IMR-90 (cell line): ENCODE measurements at regions not wholly inside any gene's neighbourhood (a gene's known extent, or its start where the extent isn't known, plus 50 kb on each side); places are given as distances from the start of the nearest gene placed in this dataset.

ENCODE experiments used
- ATAC-seq: fragments of 200-7000 bp; cut with Tn5 transposase; 2 replicates; pipeline ENCODE4 v1.9.1; 2020; ENCODE audit warnings: low read depth, mild to moderate bottlenecking, moderate library complexity
- BruUV-seq: library from RNA; stranded (reverse); fragments of 400-500 nt; replicated peaks from 2 replicates; lab custom pipeline; 2021; lab: Mats Ljungman, UMichigan
- CTCF ChIA-PET: fragments of 300-600 bp; formaldehyde crosslinking; extraction: SDS; loops from one replicate; lab custom pipeline; 2021; ENCODE audit warnings: antibody characterized with exemption; lab: Yijun Ruan, JAX
- POLR2A ChIA-PET: fragments of 300-600 bp; sonication (Branson Sonifier 250); formaldehyde crosslinking; loops from one replicate; lab custom pipeline; 2022; ENCODE audit warnings: antibody characterized with exemption; ENCODE audit not compliant: unreplicated experiment; lab: Charles Lee
- DNase-seq: peaks from one replicate; pipeline ENCODE4 v3.0.0; 2013
- H2AFZ ChIP-seq: replicated peaks from 2 replicates; pipeline ENCODE3; 2013; ENCODE audit warnings: low read length, mild to moderate bottlenecking; ENCODE audit not compliant: poor library complexity
- H2AK5ac ChIP-seq: 2 replicates; pipeline ENCODE4 v1.6.1; 2013; ENCODE audit warnings: low read depth, low read length, inconsistent platforms
- H2AK9ac ChIP-seq: replicated peaks from 2 replicates; pipeline ENCODE3; 2013; ENCODE audit warnings: mild to moderate bottlenecking, low read depth, low read length, moderate library complexity; ENCODE audit not compliant: poor library complexity
- H2BK120ac ChIP-seq: 2 replicates; pipeline ENCODE4 v1.6.1; 2013; ENCODE audit warnings: low read depth, low read length, inconsistent platforms
- H2BK15ac ChIP-seq: 3 replicates; pipeline ENCODE4 v1.6.1; 2013; ENCODE audit warnings: low read depth, low read length, inconsistent platforms
- H2BK20ac ChIP-seq: 2 replicates; pipeline ENCODE4 v1.6.1; 2013; ENCODE audit warnings: low read depth, mild to moderate bottlenecking, inconsistent platforms, low read length, moderate library complexity
- H2BK5ac ChIP-seq: 2 replicates; pipeline ENCODE4 v1.6.1; 2013; ENCODE audit warnings: mild to moderate bottlenecking, low read depth, low read length, inconsistent platforms; ENCODE audit not compliant: poor library complexity, severe bottlenecking
- H3K14ac ChIP-seq: replicated peaks from 2 replicates; pipeline ENCODE4 v1.6.1; 2013; ENCODE audit warnings: low read depth, low read length, inconsistent platforms
- H3K18ac ChIP-seq: 2 replicates; pipeline ENCODE4 v1.6.1; 2013; ENCODE audit warnings: low read depth, low read length, control low read depth
- H3K23ac ChIP-seq: 2 replicates; pipeline ENCODE4 v1.6.1; 2013; ENCODE audit warnings: low read depth, low read length, inconsistent platforms
- H3K27ac ChIP-seq: 2 replicates; pipeline ENCODE4 v1.5.1; 2013; ENCODE audit warnings: mild to moderate bottlenecking, control low read depth, low read length; ENCODE audit not compliant: insufficient read depth
- H3K27me3 ChIP-seq: 2 replicates; pipeline ENCODE4 v1.6.1; 2013; ENCODE audit warnings: low read length; ENCODE audit not compliant: control insufficient read depth, insufficient read depth
- H3K36me3 ChIP-seq: 2 replicates; pipeline ENCODE4 v1.6.1; 2013; ENCODE audit warnings: low read length, mixed read lengths; ENCODE audit not compliant: control insufficient read depth, insufficient read depth
- H3K4ac ChIP-seq: 2 replicates; pipeline ENCODE4 v1.6.1; 2013; ENCODE audit warnings: low read depth, low read length, inconsistent platforms
- H3K4me1 ChIP-seq: 2 replicates; pipeline ENCODE4 v1.6.1; 2013; ENCODE audit warnings: low read length, mixed read lengths; ENCODE audit not compliant: control insufficient read depth, insufficient read depth
- H3K4me2 ChIP-seq: 2 replicates; pipeline ENCODE4 v1.6.1; 2013; ENCODE audit warnings: low read depth, mild to moderate bottlenecking, control low read depth, low read length, moderate library complexity
- H3K4me3 ChIP-seq: 2 replicates; pipeline ENCODE4 v1.5.1; 2013; ENCODE audit warnings: low read depth, mild to moderate bottlenecking, control low read depth, low read length, moderate library complexity; ENCODE audit not compliant: insufficient read depth
- H3K56ac ChIP-seq: 2 replicates; pipeline ENCODE4 v1.6.1; 2013; ENCODE audit warnings: low read length, inconsistent platforms; ENCODE audit not compliant: insufficient read depth; ENCODE audit errors: extremely low read depth
- H3K79me1 ChIP-seq, 2 experiments: 2 replicates each; pipeline ENCODE4 v1.6.1; 2013; ENCODE audit warnings: low read length in 2 of 2, inconsistent platforms in 1 of 2, low read depth in 1 of 2
- H3K9ac ChIP-seq: 2 replicates; pipeline ENCODE4 v1.6.1; 2013; ENCODE audit warnings: low read depth, low read length, control low read depth
- H3K9me1 ChIP-seq: 2 replicates; pipeline ENCODE4 v1.6.1; 2013; ENCODE audit warnings: low read length, inconsistent platforms; ENCODE audit not compliant: insufficient read depth
- H3K9me3 ChIP-seq: 2 replicates; pipeline ENCODE4 v1.6.1; 2013; ENCODE audit warnings: low read length; ENCODE audit not compliant: control insufficient read depth, insufficient read depth
- H4K20me1 ChIP-seq: 2 replicates; pipeline ENCODE4 v1.6.1; 2013; ENCODE audit warnings: low read length, inconsistent platforms; ENCODE audit not compliant: insufficient read depth
- H4K5ac ChIP-seq: 2 replicates; pipeline ENCODE4 v1.6.1; 2013; ENCODE audit warnings: mild to moderate bottlenecking, low read depth, low read length, control low read depth
- H4K8ac ChIP-seq, 2 experiments: 2 replicates each; pipeline ENCODE4 v1.6.1; 2013; ENCODE audit warnings: low read depth in 2 of 2, low read length in 2 of 2, control low read depth in 1 of 2, inconsistent platforms in 1 of 2
- H4K91ac ChIP-seq: 2 replicates; pipeline ENCODE4 v1.6.1; 2013; ENCODE audit warnings: low read depth, low read length, inconsistent platforms; ENCODE audit not compliant: insufficient read depth
- BHLHE40 ChIP-seq: fragments of 150-350 bp; IDR thresholded peaks from 2 replicates; pipeline ENCODE4 v1.6.1; 2016; ENCODE audit warnings: mild to moderate bottlenecking, low read depth, low read length
- CEBPB ChIP-seq: IDR thresholded peaks from 2 replicates; pipeline ENCODE4 v1.6.1; 2012; ENCODE audit warnings: low read depth, low read length, improper control_type of control experiment
- CHD1 ChIP-seq: IDR thresholded peaks from 2 replicates; pipeline ENCODE4 v1.6.1; 2012; ENCODE audit warnings: low read depth, low read length, improper control_type of control experiment
- FOS ChIP-seq: fragments of 150-350 bp; IDR thresholded peaks from 2 replicates; pipeline ENCODE4 v1.6.1; 2016; ENCODE audit warnings: low read depth, low read length
- MAFK ChIP-seq: IDR thresholded peaks from 2 replicates; pipeline ENCODE4 v1.6.1; 2012; ENCODE audit warnings: low read depth, low read length, improper control_type of control experiment
- MAZ ChIP-seq: IDR thresholded peaks from 2 replicates; pipeline ENCODE4 v1.6.1; 2012; ENCODE audit warnings: low read depth, mild to moderate bottlenecking, low read length, improper control_type of control experiment, moderate library complexity, borderline replicate concordance
- MXI1 ChIP-seq: IDR thresholded peaks from 2 replicates; pipeline ENCODE4 v1.6.1; 2012; ENCODE audit warnings: low read depth, mild to moderate bottlenecking, low read length, moderate library complexity, borderline replicate concordance
- NFE2L2 ChIP-seq: fragments of 150-350 bp; IDR thresholded peaks from 2 replicates; pipeline ENCODE4 v1.6.1; 2016; ENCODE audit warnings: low read depth, mild to moderate bottlenecking, low read length
- POLR2A ChIP-seq: IDR thresholded peaks from 2 replicates; pipeline ENCODE4 v1.6.1; 2012; ENCODE audit warnings: mild to moderate bottlenecking, low read depth, low read length
- RAD21 ChIP-seq: IDR thresholded peaks from 2 replicates; pipeline ENCODE4 v1.6.1; 2012; ENCODE audit warnings: low read length, improper control_type of control experiment
- RCOR1 ChIP-seq: IDR thresholded peaks from 2 replicates; pipeline ENCODE4 v1.6.1; 2012; ENCODE audit warnings: mild to moderate bottlenecking, low read length, improper control_type of control experiment; ENCODE audit not compliant: insufficient replicate concordance
- RFX5 ChIP-seq: IDR thresholded peaks from 2 replicates; pipeline ENCODE4 v1.8.0; 2012; ENCODE audit warnings: low read depth, mild to moderate bottlenecking, low read length, moderate library complexity
- SMC3 ChIP-seq: fragments of 150-350 bp; IDR thresholded peaks from 2 replicates; pipeline ENCODE4 v1.6.1; 2016; ENCODE audit warnings: low read depth, mild to moderate bottlenecking, antibody characterized with exemption, low read length, moderate library complexity
- WGBS, 2 experiments: methylation state at CpG; one replicate each; pipeline versions ENCODE4 v1.1.5 to v1.1.7; 2013; ENCODE audit warnings: missing lambda C conversion rate in 2 of 2; ENCODE audit not compliant: insufficient read length in 1 of 2; ENCODE audit errors: extremely low coverage in 2 of 2; 5-methylcytosine and 5-hydroxymethylcytosine counted together
- dilution Hi-C: fragments of 300-500 bp; cut with HindIII; formaldehyde crosslinking; loops from one replicate; pipeline ENCODE4 v1.14.3; 2018; ENCODE audit warnings: low sequenced_read_pairs; ENCODE audit not compliant: unreplicated experiment
- in situ Hi-C: fragments of 300-500 bp; cut with MboI; formaldehyde crosslinking; loops from 3 replicates; pipeline ENCODE4 v1.14.3; 2019; ENCODE audit warnings: low sequenced_read_pairs, inconsistent platforms, mixed read lengths
- intact Hi-C: fragments of 100-400 bp; cut with micrococcal nuclease; formaldehyde crosslinking; loops from 2 replicates; pipeline ENCODE4 v1.10.0; 2022
- TF ChIP-seq, protein P1 (sequence below): fragments of 150-350 bp; IDR thresholded peaks from 2 replicates; pipeline ENCODE4 v1.6.1; 2017; ENCODE audit warnings: mild to moderate bottlenecking, antibody characterized with exemption, low read length, low read depth
- TF ChIP-seq, protein P2 (sequence below): conservative IDR thresholded peaks from 2 replicates; pipeline ENCODE4 v1.5.1; 2012; ENCODE audit warnings: mild to moderate bottlenecking, low read depth, low read length, improper control_type of control experiment
- TF ChIP-seq, protein P3 (sequence below): fragments of 150-350 bp; IDR thresholded peaks from 2 replicates; pipeline ENCODE4 v1.6.1; 2016; ENCODE audit warnings: low read depth, mild to moderate bottlenecking, low read length, moderate library complexity, borderline replicate concordance

DNA sequence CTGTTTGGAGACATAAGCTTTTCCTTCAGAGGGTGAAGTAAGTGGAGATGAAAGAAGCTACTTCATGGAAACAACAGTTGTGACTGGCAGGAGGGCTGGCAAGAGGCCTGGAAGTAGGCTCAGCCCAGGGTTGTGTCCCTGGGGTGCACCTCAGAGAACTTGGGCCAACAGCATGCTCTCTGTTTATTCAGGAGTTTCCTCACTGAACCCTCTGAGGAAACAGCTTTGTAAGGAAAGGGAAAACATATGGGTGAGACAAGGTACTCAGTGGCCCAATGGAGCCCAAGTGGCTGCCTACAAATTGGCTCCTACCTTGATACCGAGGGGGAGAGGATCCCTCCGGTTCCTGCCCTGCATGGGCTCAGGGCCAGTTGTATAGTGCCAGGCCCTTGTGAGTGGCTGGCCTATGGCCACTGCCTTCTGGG lies 115.5 kb upstream of the ITGA6 start:
- no peaks in the 10 kb centered on the region for H3K79me1 ChIP-seq
- no peak overlapping the region for H2BK120ac ChIP-seq
- H3K27ac ChIP-seq: no peak overlapping the region
- in situ Hi-C loops: no loop called here
- no peaks in the 10 kb centered on the region for H3K27me3 ChIP-seq
- H3K9ac ChIP-seq: no peak overlapping the region
- no peak overlapping the region for H3K4me2 ChIP-seq
- no TSS peak for BruUV-seq
- no peak overlapping the region for H2BK5ac ChIP-seq
- no peak overlapping the region for H4K5ac ChIP-seq
- WGBS, 2 experiments: 90% methylated on average over 2 of the region's 2 CpGs; no CpG with 5 or more reads in 1 of the 2 experiments
- H3K4me3 ChIP-seq: no peak overlapping the region
- H2AK9ac ChIP-seq: no peak overlapping the region
- no peak overlapping the region for H2BK15ac ChIP-seq
- intact Hi-C loops: no loop called here
- no peak for TF ChIP-seq POLR2A
- TF ChIP-seq, protein P1, sequence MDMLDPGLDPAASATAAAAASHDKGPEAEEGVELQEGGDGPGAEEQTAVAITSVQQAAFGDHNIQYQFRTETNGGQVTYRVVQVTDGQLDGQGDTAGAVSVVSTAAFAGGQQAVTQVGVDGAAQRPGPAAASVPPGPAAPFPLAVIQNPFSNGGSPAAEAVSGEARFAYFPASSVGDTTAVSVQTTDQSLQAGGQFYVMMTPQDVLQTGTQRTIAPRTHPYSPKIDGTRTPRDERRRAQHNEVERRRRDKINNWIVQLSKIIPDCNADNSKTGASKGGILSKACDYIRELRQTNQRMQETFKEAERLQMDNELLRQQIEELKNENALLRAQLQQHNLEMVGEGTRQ: no peak
- no peak for TF ChIP-seq RCOR1
- TF ChIP-seq CEBPB: no peak
- no peak for TF ChIP-seq NFE2L2
- TF ChIP-seq MAZ: no peak
- no peak for TF ChIP-seq RAD21
- TF ChIP-seq FOS: no peak
- TF ChIP-seq, protein P2, sequence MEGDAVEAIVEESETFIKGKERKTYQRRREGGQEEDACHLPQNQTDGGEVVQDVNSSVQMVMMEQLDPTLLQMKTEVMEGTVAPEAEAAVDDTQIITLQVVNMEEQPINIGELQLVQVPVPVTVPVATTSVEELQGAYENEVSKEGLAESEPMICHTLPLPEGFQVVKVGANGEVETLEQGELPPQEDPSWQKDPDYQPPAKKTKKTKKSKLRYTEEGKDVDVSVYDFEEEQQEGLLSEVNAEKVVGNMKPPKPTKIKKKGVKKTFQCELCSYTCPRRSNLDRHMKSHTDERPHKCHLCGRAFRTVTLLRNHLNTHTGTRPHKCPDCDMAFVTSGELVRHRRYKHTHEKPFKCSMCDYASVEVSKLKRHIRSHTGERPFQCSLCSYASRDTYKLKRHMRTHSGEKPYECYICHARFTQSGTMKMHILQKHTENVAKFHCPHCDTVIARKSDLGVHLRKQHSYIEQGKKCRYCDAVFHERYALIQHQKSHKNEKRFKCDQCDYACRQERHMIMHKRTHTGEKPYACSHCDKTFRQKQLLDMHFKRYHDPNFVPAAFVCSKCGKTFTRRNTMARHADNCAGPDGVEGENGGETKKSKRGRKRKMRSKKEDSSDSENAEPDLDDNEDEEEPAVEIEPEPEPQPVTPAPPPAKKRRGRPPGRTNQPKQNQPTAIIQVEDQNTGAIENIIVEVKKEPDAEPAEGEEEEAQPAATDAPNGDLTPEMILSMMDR: no peak
- TF ChIP-seq SMC3: no peak
- TF ChIP-seq CHD1: no peak
- TF ChIP-seq, protein P3, sequence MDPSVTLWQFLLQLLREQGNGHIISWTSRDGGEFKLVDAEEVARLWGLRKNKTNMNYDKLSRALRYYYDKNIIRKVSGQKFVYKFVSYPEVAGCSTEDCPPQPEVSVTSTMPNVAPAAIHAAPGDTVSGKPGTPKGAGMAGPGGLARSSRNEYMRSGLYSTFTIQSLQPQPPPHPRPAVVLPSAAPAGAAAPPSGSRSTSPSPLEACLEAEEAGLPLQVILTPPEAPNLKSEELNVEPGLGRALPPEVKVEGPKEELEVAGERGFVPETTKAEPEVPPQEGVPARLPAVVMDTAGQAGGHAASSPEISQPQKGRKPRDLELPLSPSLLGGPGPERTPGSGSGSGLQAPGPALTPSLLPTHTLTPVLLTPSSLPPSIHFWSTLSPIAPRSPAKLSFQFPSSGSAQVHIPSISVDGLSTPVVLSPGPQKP: no peak
- no peak for TF ChIP-seq MXI1
- TF ChIP-seq RFX5: no peak
- TF ChIP-seq MAFK: no peak
- TF ChIP-seq BHLHE40: no peak
- no peak overlapping the region for H3K56ac ChIP-seq
- H3K9me3 ChIP-seq: no peaks in the 10 kb centered on the region
- H2BK20ac ChIP-seq: no peak overlapping the region
- H4K8ac ChIP-seq: no peak overlapping the region
- POLR2A ChIA-PET: no interaction called here
- H3K9me1 ChIP-seq: no peaks in the 10 kb centered on the region
- no peaks in the 10 kb centered on the region; the same call in 1 of the 2 replicates for H3K4me1 ChIP-seq
- no peak overlapping the region for H3K14ac ChIP-seq
- peak; percentile 51 for ATAC-seq
- H4K91ac ChIP-seq: no peak overlapping the region
- no peak overlapping the region for H2AK5ac ChIP-seq
- H3K18ac ChIP-seq: no peak overlapping the region
- DNase-seq: no peak
- CTCF ChIA-PET: no interaction called here
- no peaks in the 10 kb centered on the region for H4K20me1 ChIP-seq
- no peak overlapping the region for H3K23ac ChIP-seq
- dilution Hi-C loops: no loop called here
- peak overlapping the region; percentile 16 for H2AFZ ChIP-seq
- no peak overlapping the region for H3K4ac ChIP-seq
- H3K36me3 ChIP-seq: no peaks in the 10 kb centered on the region
